HTR-8/SVneo (cell line): ENCODE measurements at regions not wholly inside any gene's neighbourhood (a gene's known extent, or its start where the extent isn't known, plus 50 kb on each side); places are given as distances from the start of the nearest gene placed in this dataset.

Experiments used
- DNase-seq: peaks from one replicate; pipeline ENCODE4 v3.0.0; 2011; ENCODE audit warnings: low spot score, mixed read lengths; ENCODE audit not compliant: insufficient read length
- FAIRE-seq: peaks from 2 replicates; lab custom pipeline; 2011; peaks lifted over from hg19 to GRCh38; lab: Jason Lieb, UNC

DNA sequence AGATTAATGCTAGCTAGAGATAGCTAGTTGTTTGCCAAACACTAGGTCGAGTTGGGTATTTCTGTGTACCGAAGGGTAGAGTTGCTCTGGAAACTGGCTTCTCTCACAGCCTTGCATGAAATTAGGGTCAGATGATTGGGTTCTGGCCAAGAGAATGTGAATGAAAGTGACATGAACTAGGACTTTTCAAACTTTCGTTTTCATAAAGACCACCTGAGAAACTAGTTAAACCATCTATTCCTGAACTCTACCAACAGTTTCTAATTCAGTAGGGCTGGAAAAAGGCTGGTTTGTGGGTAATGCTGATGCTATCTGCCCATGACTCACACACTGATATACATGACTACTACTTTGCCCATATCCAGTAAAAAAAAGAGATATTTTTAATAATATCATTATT, 157.6 kb downstream of the GASK1B start:
- no peak for DNase-seq
- no peak for FAIRE-seq

- FAIRE-seq = no peak
- no peak for DNase-seq
Measured at GRCh38 chr4:158013858-158014257, 159.0 kb downstream of the GASK1B start.

DNA sequence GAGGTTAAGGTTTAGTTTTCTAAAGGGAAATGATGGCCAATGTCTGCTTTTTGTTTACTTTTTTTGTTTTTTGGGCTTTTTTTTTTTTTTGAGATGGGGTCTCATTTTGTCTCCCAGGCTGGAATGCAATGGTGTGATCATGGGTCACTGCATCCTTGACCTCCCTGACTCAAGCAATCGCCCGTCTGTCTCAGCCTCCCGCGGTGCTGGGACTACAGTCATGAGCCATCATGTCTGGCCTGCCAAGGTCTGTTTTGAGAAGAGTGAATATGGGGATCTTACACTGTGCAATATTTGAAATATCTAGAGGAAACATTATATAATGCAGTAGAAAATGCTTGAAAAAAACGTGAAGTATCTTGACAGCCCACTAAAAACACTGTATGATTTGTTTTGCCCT, 162.5 kb downstream of the GASK1B start:
- FAIRE-seq (no peak), DNase-seq (no peak)

DNA sequence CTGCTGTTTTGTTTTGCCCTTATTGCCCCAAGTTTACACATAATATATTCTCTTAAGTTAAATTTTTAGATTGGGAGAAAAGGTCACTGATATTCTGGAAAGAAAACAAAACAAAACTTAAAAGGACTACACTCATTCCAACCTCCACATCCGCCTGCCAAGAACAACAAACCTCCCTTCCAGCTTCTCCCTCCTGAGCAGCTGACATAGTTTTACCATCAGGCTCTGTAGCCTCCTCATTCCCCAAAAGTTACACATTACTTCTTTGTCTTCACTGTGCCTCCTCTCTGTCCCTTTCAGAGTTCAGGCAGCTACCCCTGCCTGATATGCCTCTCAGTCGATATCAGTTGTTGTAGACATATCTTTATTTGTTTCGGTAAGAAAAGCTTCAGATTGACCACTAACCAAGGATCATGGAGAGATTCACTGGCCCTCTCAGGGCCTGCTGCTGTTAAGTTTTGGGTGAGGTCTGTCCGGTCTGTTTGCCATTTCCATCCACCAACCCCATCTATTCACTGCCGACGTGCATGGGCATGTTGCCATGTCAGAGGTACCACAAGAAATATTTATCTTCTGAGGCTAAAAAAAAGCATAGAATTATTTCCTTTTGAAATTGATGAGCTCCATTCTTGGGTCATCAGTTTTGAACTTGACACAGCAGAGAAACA, 164.1 kb downstream of the GASK1B start:
- no peak for DNase-seq
- peak; percentile 57 for FAIRE-seq

DNA sequence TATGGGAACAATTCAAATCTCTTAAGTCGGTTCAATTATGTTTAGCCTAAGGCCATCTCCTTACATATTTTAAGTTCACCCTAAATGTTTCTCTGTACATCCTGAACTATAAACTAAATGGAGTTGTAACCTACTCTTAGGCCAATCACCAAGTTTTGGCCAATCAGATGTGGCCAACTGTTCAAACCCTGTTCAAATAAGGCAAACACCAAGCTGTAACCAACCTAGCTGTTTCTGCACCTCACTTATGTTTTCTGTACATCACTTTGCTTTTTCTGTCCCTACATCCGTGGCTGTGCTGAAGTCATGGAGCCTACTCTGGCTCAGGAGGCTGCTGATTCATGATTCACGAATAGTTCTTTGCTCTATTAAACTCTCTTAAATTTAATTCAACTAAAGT, 165.3 kb downstream of the GASK1B start:
- FAIRE-seq (peak; percentile 20), DNase-seq (no peak)

DNA sequence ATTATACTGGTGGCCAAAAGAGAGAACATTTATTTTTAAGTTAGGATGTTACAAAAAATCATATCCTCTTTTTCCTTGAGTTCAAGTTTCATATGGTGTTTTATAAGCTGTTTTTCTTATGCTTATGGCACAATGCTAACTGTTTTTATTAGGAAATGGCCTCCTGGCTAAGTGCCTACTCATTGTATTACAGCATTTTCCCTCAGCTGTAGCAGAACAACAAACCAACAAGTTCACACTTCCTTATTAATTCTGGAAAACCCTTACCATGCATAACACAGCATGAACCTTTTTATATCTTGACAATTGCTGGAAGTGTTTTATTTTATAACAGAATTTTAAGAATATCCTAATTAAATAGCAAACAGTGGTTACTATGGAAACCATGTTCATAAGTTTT, 165.8 kb downstream of the GASK1B start:
- no peak for DNase-seq
- FAIRE-seq = no peak

DNA sequence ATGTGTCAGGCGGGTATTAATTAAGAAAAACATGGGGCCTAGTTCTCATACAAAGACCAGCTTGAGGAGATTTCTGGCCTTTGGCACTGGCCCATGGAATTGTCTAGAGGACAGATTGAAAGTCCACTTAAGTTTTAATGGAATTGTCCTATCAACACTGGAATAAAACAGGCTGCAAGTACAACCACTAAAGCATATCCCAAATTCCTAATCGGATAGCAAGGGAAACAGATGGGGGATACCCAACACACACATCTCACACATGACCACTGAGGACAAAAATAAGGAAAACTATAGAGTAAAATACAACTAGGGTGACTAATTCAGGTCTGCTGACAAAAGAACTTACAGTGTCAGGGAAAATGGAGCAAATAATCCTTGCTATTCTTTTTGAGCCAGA, 167.8 kb downstream of the GASK1B start:
- no peak for DNase-seq
- no peak for FAIRE-seq

- no peak for DNase-seq
- no peak for FAIRE-seq
Measured at GRCh38 chr4:158004101-158004500, 168.7 kb downstream of the GASK1B start.

DNA sequence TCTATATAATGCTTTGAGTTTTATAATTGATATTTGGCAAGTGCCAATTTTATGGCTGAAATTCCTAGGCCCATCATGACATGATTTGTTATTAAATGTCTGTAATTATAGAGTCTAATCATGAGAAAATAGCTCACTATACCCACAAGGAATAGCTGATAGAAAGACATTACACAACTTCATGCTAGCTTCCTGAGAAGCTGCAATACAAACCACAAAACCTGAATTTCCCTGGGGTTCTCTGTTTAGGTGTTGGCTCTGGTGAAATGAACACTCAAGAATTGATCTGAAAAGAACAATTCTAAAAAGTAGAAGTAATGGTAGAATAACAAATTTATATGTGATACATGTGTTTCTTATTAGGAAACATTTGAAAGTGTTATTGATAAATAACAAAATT, 169.6 kb downstream of the GASK1B start:
- FAIRE-seq (no peak), DNase-seq (no peak)

GRCh38 chr4:158002173-158002572, 170.7 kb downstream of the GASK1B start:
- FAIRE-seq (no peak), DNase-seq (no peak)

DNA sequence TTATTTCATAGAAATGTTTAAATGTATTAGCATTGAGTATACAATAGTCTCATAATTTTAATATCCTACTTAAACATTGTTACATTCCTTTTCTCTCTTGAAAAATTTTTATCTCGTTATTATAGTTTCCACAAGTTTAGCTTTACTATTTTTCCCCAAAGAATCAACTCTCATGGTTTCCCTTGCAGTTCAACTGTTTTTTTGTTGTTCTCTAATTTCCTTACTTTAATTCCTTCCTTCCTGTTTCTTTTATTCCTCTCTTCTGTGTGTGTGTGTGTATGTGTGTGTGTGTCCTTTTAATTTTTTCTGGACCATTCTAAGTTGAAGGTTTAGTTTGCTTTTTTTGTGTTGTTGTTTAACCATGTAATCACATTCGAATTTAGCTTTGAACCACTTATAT, 171.1 kb downstream of the GASK1B start:
- DNase-seq (no peak), FAIRE-seq (no peak)

- FAIRE-seq (no peak), DNase-seq (no peak)
Measured at GRCh38 chr4:157999723-158000122, 173.1 kb downstream of the GASK1B start.

- DNase-seq (no peak), FAIRE-seq (no peak)
Measured at GRCh38 chr4:157997296-157997695, 175.5 kb downstream of the GASK1B start.

DNA sequence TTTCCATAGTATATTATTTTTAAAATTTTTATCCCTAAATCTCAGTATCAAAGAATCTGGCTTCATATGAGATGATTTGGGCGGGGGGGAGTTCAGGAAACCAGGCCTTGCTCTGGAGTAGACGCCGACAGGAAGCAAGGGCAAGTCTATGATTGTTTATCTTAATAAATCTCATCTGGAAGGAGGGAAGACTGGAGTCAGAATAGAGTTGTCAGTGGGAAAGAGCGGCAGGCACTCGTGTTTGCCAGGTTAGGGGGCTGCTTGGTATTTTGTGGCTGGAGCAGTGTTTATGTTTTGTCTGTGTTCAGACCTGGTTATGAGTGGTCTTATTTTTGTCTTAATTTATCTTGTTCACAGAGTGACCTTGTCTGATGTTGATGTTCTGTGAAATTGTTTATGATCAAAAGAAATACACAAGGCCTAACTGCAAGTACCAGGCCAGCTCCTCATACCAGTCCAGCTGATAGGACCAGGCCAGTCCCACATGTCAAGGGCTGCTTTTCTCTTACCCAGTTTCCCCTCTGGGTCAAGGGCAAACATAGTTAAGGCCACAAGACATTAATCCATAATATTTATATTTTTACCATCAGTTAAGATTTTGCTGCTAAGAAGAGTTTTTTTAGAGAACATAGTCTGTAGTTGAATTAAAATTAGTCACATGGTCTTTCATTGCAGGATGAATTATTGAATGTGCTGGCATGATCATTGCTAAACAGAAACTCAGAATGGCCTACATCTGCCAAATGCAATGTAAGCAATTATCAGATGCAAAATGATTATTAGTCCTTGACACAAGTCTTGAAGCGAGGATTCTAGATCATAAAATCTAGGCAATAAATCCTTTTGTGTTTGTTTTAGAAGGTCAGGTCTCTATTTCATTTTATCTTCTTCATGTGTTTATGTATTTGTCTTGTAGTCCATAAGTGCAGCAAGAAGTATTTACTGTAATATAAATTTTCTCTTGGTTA, 176.5 kb downstream of the GASK1B start:
- no peak for DNase-seq
- FAIRE-seq = no peak

DNA sequence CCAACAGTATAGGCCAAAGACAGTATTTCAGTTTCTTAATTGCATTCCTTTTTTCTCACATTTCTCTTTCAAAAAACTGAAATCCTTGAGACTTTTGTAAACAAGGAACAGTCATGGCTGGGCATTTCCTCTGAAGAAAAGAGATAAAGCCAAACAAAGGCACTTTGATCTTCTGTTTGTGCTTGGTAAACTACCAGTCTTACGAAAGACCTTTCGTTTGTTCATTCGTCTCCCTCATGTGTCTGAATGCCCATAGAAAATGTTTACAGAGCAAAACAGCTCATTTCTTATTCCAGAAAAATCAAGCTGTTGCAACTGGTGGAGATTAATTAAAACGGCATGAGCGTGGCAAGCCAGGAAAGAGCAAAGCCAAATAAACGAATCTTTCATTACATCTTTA, 178.0 kb downstream of the GASK1B start:
- no peak for FAIRE-seq
- DNase-seq = no peak

DNA sequence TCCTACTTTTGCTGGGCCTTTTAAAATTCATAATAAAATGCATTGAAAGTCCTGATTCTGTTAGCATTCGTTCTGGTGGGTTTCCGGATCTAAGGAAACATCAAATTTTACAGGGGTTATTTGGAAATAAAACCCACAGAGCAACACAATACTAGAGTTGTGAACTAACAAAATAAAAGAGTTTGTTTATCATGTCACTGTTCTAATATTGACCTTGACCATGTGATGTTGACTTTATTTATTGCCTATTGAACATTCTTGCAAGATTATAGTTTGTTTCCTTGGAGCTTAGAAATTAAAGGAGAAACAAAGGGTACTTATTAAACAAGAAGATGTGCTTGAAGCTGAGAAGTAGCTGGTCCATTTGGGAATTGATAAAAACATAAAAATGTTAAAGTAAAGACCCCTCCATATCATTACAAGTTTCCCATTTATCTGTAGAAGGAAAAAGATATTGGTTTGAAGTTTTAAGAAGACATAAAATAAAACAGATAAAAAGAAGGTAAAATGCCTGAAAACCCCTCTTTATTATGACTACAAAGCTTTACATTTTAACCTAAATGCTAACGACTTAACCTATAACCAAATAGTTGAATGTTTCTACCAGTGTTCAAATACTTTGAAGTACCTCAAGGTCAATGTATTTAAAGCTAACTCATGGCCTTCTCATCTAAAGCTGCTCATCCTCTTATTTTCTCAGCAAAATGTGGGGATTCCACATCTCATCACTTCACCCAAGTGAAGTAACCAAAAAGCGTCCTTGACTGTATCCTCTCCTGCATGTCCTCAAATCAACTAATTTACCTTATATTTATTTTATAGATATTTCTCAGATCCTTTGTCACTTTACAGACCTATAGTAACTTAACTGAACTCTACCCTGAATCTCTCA, 179.6 kb downstream of the GASK1B start:
- no peak for FAIRE-seq

DNA sequence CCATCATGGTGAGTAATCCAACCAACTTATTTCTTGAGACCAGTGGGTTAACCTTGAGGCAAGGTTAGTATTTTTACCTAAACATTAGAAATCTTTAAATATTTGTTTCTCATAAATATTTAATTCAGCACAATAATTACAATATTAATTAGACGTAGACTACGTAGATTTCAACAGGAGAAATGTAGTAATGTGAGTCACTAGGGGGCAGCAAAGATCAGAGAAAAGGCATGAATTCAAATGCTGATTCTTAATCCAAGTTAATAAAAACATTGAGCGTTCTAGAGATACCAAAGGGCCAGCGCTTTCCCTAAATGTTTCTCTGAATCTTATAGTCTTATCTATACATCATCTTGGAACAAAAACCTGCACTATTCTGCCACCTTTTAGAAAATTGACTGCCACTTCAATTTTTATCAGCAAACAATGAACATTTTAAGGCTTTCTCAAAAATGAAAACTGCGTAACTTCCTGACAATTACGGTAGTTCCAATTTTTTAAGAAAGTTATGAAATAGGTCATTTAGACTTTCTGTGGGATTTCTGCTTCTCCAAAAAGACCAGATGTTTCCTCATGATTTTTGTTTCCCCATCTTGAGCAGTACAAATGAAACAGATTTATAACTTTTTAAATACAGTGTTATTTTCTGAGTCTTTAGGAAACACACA, 180.7 kb downstream of the GASK1B start:
- FAIRE-seq (no peak), DNase-seq (peak; percentile 20)

More for the DNA sequence above, 179.6 kb downstream of the GASK1B start:
- DNase-seq = no peak

DNA sequence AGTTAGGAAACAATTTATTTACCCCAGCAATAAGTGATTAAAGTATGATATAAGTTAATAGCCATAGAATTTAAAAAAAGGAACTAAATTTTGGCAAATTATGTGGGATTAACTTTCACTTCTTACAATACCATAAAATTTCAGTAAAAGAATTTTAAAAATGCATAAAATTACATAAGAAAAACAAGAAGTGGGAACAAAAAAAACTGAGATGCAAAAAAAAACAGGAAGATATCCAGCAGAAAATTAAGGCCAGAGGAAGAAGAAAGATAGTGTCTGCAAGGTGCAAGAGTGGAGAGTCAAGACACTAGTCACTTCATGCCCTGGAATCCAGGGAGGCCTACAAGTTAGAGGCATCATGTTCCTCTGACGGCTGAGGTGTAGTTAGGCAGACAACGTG, 184.2 kb downstream of the GASK1B start:
- DNase-seq (no peak), FAIRE-seq (no peak)

DNA sequence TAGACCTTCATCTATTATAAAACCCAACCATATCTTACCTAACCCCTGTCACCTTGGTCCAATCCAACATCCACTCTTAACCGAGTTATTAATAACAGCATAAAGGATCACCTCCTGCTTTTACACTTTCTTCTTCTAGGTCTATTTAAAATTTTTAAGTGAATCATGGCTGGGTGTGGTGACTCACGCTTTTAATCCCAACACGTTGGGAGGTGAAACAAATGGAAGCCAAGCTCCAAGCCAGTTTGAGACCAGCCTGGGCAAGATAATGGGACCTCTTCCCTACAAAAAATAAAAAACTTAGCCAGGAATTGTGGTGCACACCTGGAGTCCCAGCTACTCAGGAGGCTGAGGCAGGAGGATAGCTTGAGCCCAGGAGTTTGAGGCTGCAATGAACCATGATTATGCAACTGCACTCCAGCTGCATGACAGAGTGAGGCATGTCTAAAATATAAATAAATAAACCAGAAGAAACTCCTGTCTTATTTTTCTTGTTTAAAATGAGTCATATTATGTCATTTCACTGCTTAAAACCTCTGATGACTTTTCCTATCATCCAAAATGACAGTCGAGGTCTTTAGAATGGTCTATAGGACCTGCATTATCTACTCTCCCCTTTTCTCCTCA, 188.4 kb downstream of the GASK1B start:
- DNase-seq (no peak), FAIRE-seq (no peak)

DNA sequence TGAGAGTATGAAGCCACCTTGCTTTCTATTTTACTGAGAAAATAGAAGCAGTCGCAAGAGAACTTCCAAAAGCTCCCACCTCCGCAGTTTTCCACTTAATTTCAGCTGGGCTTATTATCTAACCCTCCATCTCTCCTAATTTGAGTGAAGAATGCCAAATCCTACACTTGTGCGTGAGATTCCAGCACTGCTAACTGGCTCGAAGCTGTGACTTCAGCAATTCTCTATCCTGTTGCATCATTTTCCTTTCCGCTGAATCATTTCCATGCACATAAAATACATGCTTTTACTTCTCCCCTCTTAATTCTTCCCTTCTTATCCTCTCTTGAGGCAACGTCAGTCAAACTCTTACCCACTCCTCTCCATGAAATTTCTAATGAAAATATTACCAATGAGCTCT, 189.5 kb downstream of the GASK1B start:
- DNase-seq (no peak), FAIRE-seq (no peak)
